ENCODE measurements at regions not wholly inside any gene's neighbourhood (a gene's known extent, or its start where the extent isn't known, plus 50 kb on each side); places are given as distances from the start of the nearest gene placed in this dataset.

DNA sequence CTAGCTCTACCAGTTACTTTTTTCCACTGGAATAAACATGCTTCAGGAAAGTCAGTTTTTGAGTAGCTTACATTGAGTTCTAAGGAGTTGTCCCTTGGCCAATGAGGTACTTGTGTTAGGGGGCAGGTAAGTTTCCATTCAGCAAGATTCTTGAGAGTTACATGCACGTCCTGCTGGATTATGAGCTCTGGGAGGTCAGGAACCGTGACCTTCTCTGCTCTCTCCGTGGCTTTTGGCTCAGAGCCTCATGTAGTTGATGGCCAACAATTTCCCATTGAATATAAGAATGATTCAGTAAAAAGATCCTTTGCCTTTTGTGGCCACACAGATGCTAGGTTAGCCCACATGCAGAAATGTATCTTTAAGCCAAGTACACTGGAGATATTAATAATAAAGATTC, 181.8 kb upstream of the RALGAPA2 start:
- no peak for DNase-seq
- intact Hi-C loops (cut with DNase I; ENCODE audit: low total_unique reads): no loop called here
- H3K27me3 ChIP-seq (replicated peaks in 1 of 7): peaks cover 0 to 9% (median 0%) of the 10 kb centered on the region in 7 donors
- H3K9me3 ChIP-seq: no peaks in the 10 kb centered on the region
- H3K4me1 ChIP-seq: no peaks in the 10 kb centered on the region
- H3K27ac ChIP-seq: no peak overlapping the region
- 31 to 69% (median 57%) methylated on average over 3 of the region's 3 CpGs for WGBS, 5 donors
- no peaks in the 10 kb centered on the region for H3K36me3 ChIP-seq
- no peak overlapping the region for H3K4me3 ChIP-seq
- TF ChIP-seq CTCF (IDR thresholded peaks at IDR 0.05 in 8 of 11, conservative IDR thresholded peaks at IDR 0.05 in 3 of 11) (no peak), POLR2A (IDR thresholded peaks at IDR 0.05) (no peak), POLR2AphosphoS5 (IDR thresholded peaks at IDR 0.05) (no peak)

DNA sequence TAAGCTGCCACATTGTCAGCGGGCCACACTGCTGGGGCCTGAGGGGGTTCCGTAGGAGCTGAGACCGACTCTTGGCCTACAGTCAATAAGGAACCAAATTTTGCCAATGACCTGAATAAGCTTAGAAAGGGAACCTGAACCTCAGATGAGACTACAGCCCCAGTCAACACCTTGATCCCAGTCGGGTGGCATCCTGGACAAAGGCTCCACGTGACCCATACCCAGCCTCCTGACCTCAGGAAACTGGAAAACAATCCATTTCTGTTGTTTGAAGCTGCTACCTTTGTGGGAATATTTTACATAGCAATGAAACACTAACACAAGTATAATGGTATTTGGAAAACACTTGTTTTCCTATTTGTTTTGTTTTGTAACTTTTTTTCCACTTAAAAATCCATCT, 179.9 kb upstream of the RALGAPA2 start:
- intact Hi-C loops (cut with DNase I; ENCODE audit: low total_unique reads): no loop called here

GRCh38 chr20:20890751-20891150, 178.3 kb upstream of the RALGAPA2 start:
- Histone ChIP-seq H3K36me3 (no peaks in the 10 kb centered on the region), H3K27me3 (replicated peaks in 1 of 7) (peaks cover 0 to 11% (median 0%) of the 10 kb centered on the region in 7 donors), H3K9me3 (no peaks in the 10 kb centered on the region), H3K4me1 (no peaks in the 10 kb centered on the region), H3K27ac (no peak overlapping the region), H3K4me3 (no peak overlapping the region)
- intact Hi-C loops (cut with DNase I; ENCODE audit: low total_unique reads): no loop called here
- no peak for DNase-seq
- WGBS, 5 donors: 81 to 97% (median 94%) methylated on average over 6 of the region's 6 CpGs
- TF ChIP-seq POLR2AphosphoS5 (IDR thresholded peaks at IDR 0.05) (no peak), CTCF (IDR thresholded peaks at IDR 0.05 in 8 of 11, conservative IDR thresholded peaks at IDR 0.05 in 3 of 11) (no peak), POLR2A (IDR thresholded peaks at IDR 0.05) (no peak)

More for the DNA sequence above, 179.9 kb upstream of the RALGAPA2 start:
- Histone ChIP-seq H3K36me3 (no peaks in the 10 kb centered on the region), H3K9me3 (no peaks in the 10 kb centered on the region), H3K27me3 (replicated peaks in 1 of 7) (peaks cover 0 to 11% (median 0%) of the 10 kb centered on the region in 7 donors), H3K4me3 (no peak overlapping the region), H3K27ac (no peak overlapping the region), H3K4me1 (no peaks in the 10 kb centered on the region)
- 70 to 71% (median 71%) methylated on average over 5 of the region's 5 CpGs for WGBS, 5 donors
- no peak for DNase-seq
- TF ChIP-seq POLR2AphosphoS5 (IDR thresholded peaks at IDR 0.05) (no peak), POLR2A (IDR thresholded peaks at IDR 0.05) (no peak), CTCF (IDR thresholded peaks at IDR 0.05 in 8 of 11, conservative IDR thresholded peaks at IDR 0.05 in 3 of 11) (no peak)

- TF ChIP-seq POLR2AphosphoS5 (IDR thresholded peaks at IDR 0.05) (no peak), POLR2A (IDR thresholded peaks at IDR 0.05) (no peak), CTCF (IDR thresholded peaks at IDR 0.05 in 8 of 11, conservative IDR thresholded peaks at IDR 0.05 in 3 of 11) (no peak)
- H3K27me3 ChIP-seq (replicated peaks in 1 of 7): peaks cover 0 to 18% (median 0%) of the 10 kb centered on the region in 7 donors
- intact Hi-C loops (cut with DNase I; ENCODE audit: low total_unique reads): no loop called here
- H3K36me3 ChIP-seq: no peaks in the 10 kb centered on the region
- H3K4me3 ChIP-seq: no peak overlapping the region
- H3K9me3 ChIP-seq: no peaks in the 10 kb centered on the region
- DNase-seq: no peak
- WGBS, 5 donors: 51 to 61% (median 52%) methylated on average over 8 of the region's 8 CpGs
- no peak overlapping the region for H3K27ac ChIP-seq
- no peaks in the 10 kb centered on the region for H3K4me1 ChIP-seq
Observed at GRCh38 chr20:20888936-20889335, 176.5 kb upstream of the RALGAPA2 start.

Data from spleen (tissue), 11 donors.